ENCODE measurements at regions not wholly inside any gene's neighbourhood (a gene's known extent, or its start where the extent isn't known, plus 50 kb on each side); places are given as distances from the start of the nearest gene placed in this dataset.

- no peak for FAIRE-seq
These were observed 56.2 kb upstream of the RAB27B start for GRCh38 chr18:54772056-54772455.

GRCh38 chr18:54774423-54774822 lies 53.9 kb upstream of the RAB27B start:
- no peak for FAIRE-seq

- no peak for FAIRE-seq
These were observed 53.2 kb upstream of the RAB27B start for GRCh38 chr18:54774981-54775665.

GRCh38 chr18:54775686-54776085 lies 52.6 kb upstream of the RAB27B start:
- no peak for FAIRE-seq

- FAIRE-seq, result no peak
These were observed 51.8 kb upstream of the RAB27B start for GRCh38 chr18:54776282-54776977.

GRCh38 chr18:54777118-54777791 lies 51.0 kb upstream of the RAB27B start:
- no peak for FAIRE-seq

GRCh38 chr18:54777989-54778388 lies 50.3 kb upstream of the RAB27B start:
- FAIRE-seq, result no peak
